ENCODE measurements at regions not wholly inside any gene's neighbourhood (a gene's known extent, or its start where the extent isn't known, plus 50 kb on each side); places are given as distances from the start of the nearest gene placed in this dataset.

GRCh38 chr18:45556222-45556621 is 59.1 kb upstream of the SLC14A2 start:
- H3K27me3 ChIP-seq = no peaks in the 10 kb centered on the region
- intact Hi-C loops (cut with DNase I; ENCODE audit: low total_unique reads) = no loop called here
- H3K27ac ChIP-seq = no peak overlapping the region
- no peak for DNase-seq
- H3K36me3 ChIP-seq = no peaks in the 10 kb centered on the region
- no peaks in the 10 kb centered on the region for H3K9me3 ChIP-seq
- H3K4me1 ChIP-seq = peaks cover 0 to under 1% of the 10 kb centered on the region in 2 donors
- H3K4me3 ChIP-seq = no peak overlapping the region
- no peak for TF ChIP-seq POLR2A (IDR thresholded peaks at IDR 0.05)
- TF ChIP-seq CTCF (IDR thresholded peaks at IDR 0.05) = no peak

GRCh38 chr18:45557287-45557686 is 58.0 kb upstream of the SLC14A2 start:
- intact Hi-C loops (cut with DNase I; ENCODE audit: low total_unique reads) = no loop called here
- Histone ChIP-seq H3K9me3 (no peaks in the 10 kb centered on the region), H3K4me3 (no peak overlapping the region), H3K4me1 (peaks cover 0 to 3% of the 10 kb centered on the region in 2 donors), H3K36me3 (no peaks in the 10 kb centered on the region), H3K27ac (no peak overlapping the region), H3K27me3 (no peaks in the 10 kb centered on the region)
- TF ChIP-seq CTCF (IDR thresholded peaks at IDR 0.05) (no peak), POLR2A (IDR thresholded peaks at IDR 0.05) (no peak)
- no peak for DNase-seq

- TF ChIP-seq POLR2A (IDR thresholded peaks at IDR 0.05) (no peak), CTCF (IDR thresholded peaks at IDR 0.05) (no peak)
- intact Hi-C loops (cut with DNase I; ENCODE audit: low total_unique reads) = no loop called here
These were observed 57.5 kb upstream of the SLC14A2 start for GRCh38 chr18:45557779-45558178.

GRCh38 chr18:45559258-45559657 is 56.0 kb upstream of the SLC14A2 start:
- Histone ChIP-seq H3K27me3 (no peaks in the 10 kb centered on the region), H3K36me3 (no peaks in the 10 kb centered on the region), H3K27ac (no peak overlapping the region), H3K4me1 (peaks cover 0 to 3% of the 10 kb centered on the region in 2 donors), H3K9me3 (no peaks in the 10 kb centered on the region), H3K4me3 (no peak overlapping the region)
- intact Hi-C loops (cut with DNase I; ENCODE audit: low total_unique reads) = no loop called here
- DNase-seq = no peak
- TF ChIP-seq POLR2A (IDR thresholded peaks at IDR 0.05) = no peak
- TF ChIP-seq CTCF (IDR thresholded peaks at IDR 0.05) = no peak

More at GRCh38 chr18:45557779-45558178, 57.5 kb upstream of the SLC14A2 start:
- no peak for DNase-seq
- Histone ChIP-seq H3K36me3 (no peaks in the 10 kb centered on the region), H3K27ac (no peak overlapping the region), H3K4me3 (no peak overlapping the region), H3K27me3 (no peaks in the 10 kb centered on the region), H3K4me1 (peaks cover 0 to 3% of the 10 kb centered on the region in 2 donors), H3K9me3 (no peaks in the 10 kb centered on the region)

GRCh38 chr18:45560870-45561269 is 54.4 kb upstream of the SLC14A2 start:
- Histone ChIP-seq H3K36me3 (no peaks in the 10 kb centered on the region), H3K27ac (no peak overlapping the region), H3K4me3 (no peak overlapping the region), H3K4me1 (peaks cover 0 to 3% of the 10 kb centered on the region in 2 donors), H3K27me3 (no peaks in the 10 kb centered on the region), H3K9me3 (no peaks in the 10 kb centered on the region)
- DNase-seq = no peak
- TF ChIP-seq CTCF (IDR thresholded peaks at IDR 0.05) = no peak
- no peak for TF ChIP-seq POLR2A (IDR thresholded peaks at IDR 0.05)
- intact Hi-C loops (cut with DNase I; ENCODE audit: low total_unique reads) = no loop called here
